Effector CD8-positive, alpha-beta T cell (primary cell): ENCODE measurements at regions not wholly inside any gene's neighbourhood (a gene's known extent, or its start where the extent isn't known, plus 50 kb on each side); places are given as distances from the start of the nearest gene placed in this dataset.

Experiments
- DNase-seq: peaks from one replicate; lab custom pipeline; 2025; lab: John Stamatoyannopoulos, UW

GRCh38 chr6:156413154-156413553, 364.0 kb upstream of the ARID1B start:
- no peak for DNase-seq

GRCh38 chr6:156410649-156411048, 366.5 kb upstream of the ARID1B start:
- DNase-seq, result no peak

- no peak for DNase-seq
Measured at GRCh38 chr6:156408655-156409054, 368.5 kb upstream of the ARID1B start.

- no peak for DNase-seq
Measured at GRCh38 chr6:156407334-156407733, 369.8 kb upstream of the ARID1B start.

GRCh38 chr6:156406688-156407087, 370.5 kb upstream of the ARID1B start:
- DNase-seq, result no peak

- no peak for DNase-seq
Measured at GRCh38 chr6:156406099-156406498, 371.1 kb upstream of the ARID1B start.

GRCh38 chr6:156402628-156403027, 374.6 kb upstream of the ARID1B start:
- DNase-seq, result no peak

GRCh38 chr6:156402227-156402626, 375.0 kb upstream of the ARID1B start:
- DNase-seq, result no peak

GRCh38 chr6:156400487-156400886, 376.7 kb upstream of the ARID1B start:
- DNase-seq, result no peak

GRCh38 chr6:156398966-156399365, 378.2 kb upstream of the ARID1B start:
- DNase-seq, result no peak

GRCh38 chr6:156398371-156398770, 378.8 kb upstream of the ARID1B start:
- no peak for DNase-seq

- no peak for DNase-seq
Measured at GRCh38 chr6:156396791-156397418, 380.3 kb upstream of the ARID1B start.

GRCh38 chr6:156396068-156396771, 381.0 kb upstream of the ARID1B start:
- no peak for DNase-seq

GRCh38 chr6:156395276-156395675, 381.9 kb upstream of the ARID1B start:
- no peak for DNase-seq

GRCh38 chr6:156392648-156393047, 384.5 kb upstream of the ARID1B start:
- no peak for DNase-seq

GRCh38 chr6:156391977-156392376, 385.2 kb upstream of the ARID1B start:
- DNase-seq, result no peak

- DNase-seq, result no peak
Measured at GRCh38 chr6:156391061-156391672, 386.0 kb upstream of the ARID1B start.

GRCh38 chr6:156390621-156391020, 386.6 kb upstream of the ARID1B start:
- DNase-seq, result no peak

GRCh38 chr6:156389296-156389695, 387.9 kb upstream of the ARID1B start:
- DNase-seq, result no peak

GRCh38 chr6:156387472-156387871, 389.7 kb upstream of the ARID1B start:
- DNase-seq, result no peak

- no peak for DNase-seq
Measured at GRCh38 chr6:156383059-156383458, 394.1 kb upstream of the ARID1B start.

GRCh38 chr6:156379392-156380289, 397.5 kb upstream of the ARID1B start:
- no peak for DNase-seq
